H1 (cell line): ENCODE measurements at regions not wholly inside any gene's neighbourhood (a gene's known extent, or its start where the extent isn't known, plus 50 kb on each side); places are given as distances from the start of the nearest gene placed in this dataset.

Source experiments
- CTCF ChIA-PET: fragments of 300-600 bp; sonication (Branson Sonifier 250); formaldehyde crosslinking; loops from one replicate; lab custom pipeline; 2021; ENCODE audit not compliant: partially characterized antibody; lab: Charles Lee
- POLR2A ChIA-PET: fragments of 300-600 bp; sonication (Branson Sonifier 250); formaldehyde crosslinking; loops from one replicate; lab custom pipeline; 2021; ENCODE audit warnings: inconsistent platforms; ENCODE audit not compliant: partially characterized antibody; lab: Charles Lee
- DNase-seq, 2 experiments: peaks; one replicate each; pipeline versions ENCODE4 v3.0.0 to v3.0.0-alpha.2; 2010 to 2022; ENCODE audit warnings: low spot score in 2 of 2, low read depth in 1 of 2, mixed read lengths in 1 of 2
- FAIRE-seq: peaks from 2 replicates; lab custom pipeline; 2011; peaks lifted over from hg19 to GRCh38; lab: Jason Lieb, UNC
- H2AFZ ChIP-seq: 2 replicates; pipeline ENCODE4 v1.8.1; 2012; ENCODE audit warnings: low read length, inconsistent platforms
- H2AK5ac ChIP-seq: 2 replicates; pipeline ENCODE4 v1.6.1; 2013; ENCODE audit warnings: low read depth, low read length
- H2BK120ac ChIP-seq: replicated peaks from 2 replicates; pipeline ENCODE3; 2013; ENCODE audit warnings: low read depth, low read length, inconsistent platforms
- H2BK12ac ChIP-seq: 2 replicates; pipeline ENCODE4 v1.6.1; 2013; ENCODE audit warnings: low read depth, low read length
- H2BK15ac ChIP-seq: 2 replicates; pipeline ENCODE4 v1.6.1; 2013; ENCODE audit warnings: low read length
- H2BK20ac ChIP-seq: 2 replicates; pipeline ENCODE4 v1.6.1; 2013; ENCODE audit warnings: low read length
- H2BK5ac ChIP-seq: 2 replicates; pipeline ENCODE4 v1.6.1; 2013; ENCODE audit warnings: low read depth, low read length
- H3K14ac ChIP-seq: 2 replicates; pipeline ENCODE4 v1.6.1; 2013; ENCODE audit warnings: inconsistent platforms; ENCODE audit not compliant: insufficient read length
- H3K18ac ChIP-seq: 2 replicates; pipeline ENCODE4 v1.6.1; 2013; ENCODE audit warnings: low read length; ENCODE audit errors: extremely low read depth
- H3K23ac ChIP-seq: 2 replicates; pipeline ENCODE4 v1.6.1; 2013; ENCODE audit warnings: inconsistent platforms; ENCODE audit not compliant: insufficient read length
- H3K23me2 ChIP-seq: 2 replicates; pipeline ENCODE4 v1.6.1; 2013; ENCODE audit warnings: low read depth, low read length
- H3K27ac ChIP-seq: 2 replicates; pipeline ENCODE4 v1.6.1; 2011; ENCODE audit warnings: low read depth, low read length, inconsistent platforms
- H3K27me3 ChIP-seq, 4 experiments: replicated peaks in 1 of 4; 1 replicate in 1 of 4; 2 replicates in 3 of 4; pipeline versions ENCODE4 v1.6.1 to v1.8.1; 2011 to 2013; ENCODE audit warnings: low read length in 3 of 4, mild to moderate bottlenecking in 3 of 4, inconsistent platforms in 2 of 4, mixed read lengths in 2 of 4, moderate library complexity in 1 of 4; ENCODE audit not compliant: control insufficient read depth in 3 of 4, insufficient read depth in 3 of 4; ENCODE audit errors: extremely low read depth in 1 of 4
- H3K36me3 ChIP-seq, 4 experiments: 2 replicates each; pipeline versions ENCODE4 v1.6.1 to v1.8.1; 2011 to 2013; ENCODE audit warnings: mild to moderate bottlenecking in 4 of 4, low read length in 3 of 4, moderate library complexity in 2 of 4, control low read depth in 1 of 4, inconsistent platforms in 1 of 4; ENCODE audit not compliant: insufficient read depth in 4 of 4, control insufficient read depth in 2 of 4
- H3K4ac ChIP-seq: replicated peaks from 2 replicates; pipeline ENCODE3; 2013; ENCODE audit warnings: low read length, low read depth, mixed read lengths, inconsistent platforms; ENCODE audit not compliant: insufficient read length
- H3K4me1 ChIP-seq, 4 experiments: replicated peaks in 1 of 4; 1 replicate in 1 of 4; 2 replicates in 3 of 4; pipeline versions ENCODE4 v1.6.1 to v1.8.1; 2011 to 2013; ENCODE audit warnings: low read length in 3 of 4, inconsistent platforms in 2 of 4, mixed read lengths in 1 of 4; ENCODE audit not compliant: insufficient read depth in 4 of 4, control insufficient read depth in 3 of 4
- H3K4me2 ChIP-seq, 2 experiments: 2 replicates each; pipeline versions ENCODE4 v1.6.1 to v1.8.1; 2011 to 2013; ENCODE audit warnings: low read depth in 2 of 2, low read length in 2 of 2, control low read depth in 1 of 2, inconsistent platforms in 1 of 2, mild to moderate bottlenecking in 1 of 2; ENCODE audit not compliant: insufficient read depth in 1 of 2
- H3K4me3 ChIP-seq, 4 experiments: fragments of 200-600, 300-600 bp in 1 of 4; sonication (generic), shearing (Covaris generic), sonication (Bioruptor Twin) in 1 of 4; 2 replicates each; pipeline versions ENCODE4 v1.5.1 to v1.8.1; 2011 to 2016; ENCODE audit warnings: low read length in 4 of 4, low read depth in 3 of 4, control low read depth in 2 of 4, inconsistent platforms in 2 of 4, mild to moderate bottlenecking in 2 of 4, mixed read lengths in 1 of 4, moderate library complexity in 1 of 4; ENCODE audit not compliant: insufficient read depth in 2 of 4; ENCODE audit errors: extremely low read depth in 1 of 4
- H3K56ac ChIP-seq: replicated peaks from 2 replicates; pipeline ENCODE3; 2013; ENCODE audit warnings: low read depth, mild to moderate bottlenecking, mixed read lengths, low read length, inconsistent platforms; ENCODE audit not compliant: insufficient read length
- H3K79me1 ChIP-seq: 2 replicates; pipeline ENCODE4 v1.6.1; 2013; ENCODE audit warnings: low read depth, low read length, control low read depth
- H3K79me2 ChIP-seq, 2 experiments: 2 replicates each; pipeline versions ENCODE4 v1.6.1 to v1.8.1; 2012 to 2013; ENCODE audit warnings: low read length in 2 of 2, mild to moderate bottlenecking in 2 of 2, inconsistent platforms in 1 of 2; ENCODE audit not compliant: insufficient read depth in 2 of 2, control insufficient read depth in 1 of 2
- H3K9ac ChIP-seq, 4 experiments: replicated peaks in 1 of 4; 1 replicate in 1 of 4; 2 replicates in 3 of 4; pipeline versions ENCODE4 v1.6.1 to v1.8.1; 2011 to 2013; ENCODE audit warnings: low read depth in 3 of 4, low read length in 3 of 4, control low read depth in 2 of 4, mild to moderate bottlenecking in 2 of 4, moderate library complexity in 2 of 4, inconsistent platforms in 1 of 4; ENCODE audit errors: extremely low read depth in 1 of 4
- H3K9me3 ChIP-seq, 2 experiments: 2 replicates each; pipeline versions ENCODE4 v1.6.1 to v1.8.1; 2012 to 2013; ENCODE audit warnings: mild to moderate bottlenecking in 2 of 2, moderate library complexity in 2 of 2, control low read depth in 1 of 2, inconsistent platforms in 1 of 2, low read depth in 1 of 2, low read length in 1 of 2, mixed read lengths in 1 of 2; ENCODE audit not compliant: insufficient read depth in 2 of 2
- H4K20me1 ChIP-seq, 2 experiments: replicated peaks in 1 of 2; 2 replicates each; pipeline versions ENCODE3 to v1.8.1; 2011 to 2013; ENCODE audit warnings: inconsistent platforms in 2 of 2, low read length in 2 of 2, mild to moderate bottlenecking in 1 of 2; ENCODE audit not compliant: insufficient read depth in 2 of 2, control insufficient read depth in 1 of 2
- H4K5ac ChIP-seq: 2 replicates; pipeline ENCODE4 v1.6.1; 2013; ENCODE audit warnings: low read length, low read depth, mixed read lengths, inconsistent platforms; ENCODE audit not compliant: insufficient read length
- H4K8ac ChIP-seq: 2 replicates; pipeline ENCODE4 v1.8.0; 2013; ENCODE audit warnings: mild to moderate bottlenecking, moderate library complexity, low read length, inconsistent platforms; ENCODE audit not compliant: insufficient read depth; ENCODE audit errors: extremely low read depth
- H4K91ac ChIP-seq: replicated peaks from 2 replicates; pipeline ENCODE3; 2013; ENCODE audit warnings: low read length, mixed read lengths, inconsistent platforms; ENCODE audit not compliant: insufficient read length
- ASH2L ChIP-seq: fragments of 200-600, 300-600 bp; sonication (generic); IDR thresholded peaks from one replicate; pipeline ENCODE4 v1.7.1; 2017; ENCODE audit warnings: low read length
- CBX5 ChIP-seq: fragments of 300-800, 300-1000 bp; sonication (generic); IDR thresholded peaks from 2 replicates; pipeline ENCODE4 v1.7.1; 2016; ENCODE audit warnings: antibody characterized with exemption, low read length, low read depth
- CEBPB ChIP-seq: IDR thresholded peaks from 2 replicates; pipeline ENCODE4 v1.6.1; 2012; ENCODE audit warnings: low read depth, low read length
- CHD2 ChIP-seq: IDR thresholded peaks from 2 replicates; pipeline ENCODE4 v1.6.1; 2012; ENCODE audit warnings: low read length, improper control_type of control experiment
- EP300 ChIP-seq, 2 experiments: IDR thresholded peaks; 1 replicate in 1 of 2; 2 replicates in 1 of 2; pipeline ENCODE4 v1.6.1; 2011 to 2012; ENCODE audit warnings: low read depth in 2 of 2, low read length in 2 of 2, mild to moderate bottlenecking in 2 of 2, borderline replicate concordance in 1 of 2, inconsistent platforms in 1 of 2, moderate library complexity in 1 of 2
- NANOG ChIP-seq: IDR thresholded peaks from 2 replicates; pipeline ENCODE4 v1.6.1; 2011; ENCODE audit warnings: low read length, low read depth, mild to moderate bottlenecking, inconsistent platforms; ENCODE audit not compliant: insufficient read depth, poor library complexity, severe bottlenecking
- POLR2A ChIP-seq, 2 experiments: IDR thresholded peaks; 1 replicate in 1 of 2; 2 replicates in 1 of 2; pipeline ENCODE4 v1.6.1; 2011; ENCODE audit warnings: low read depth in 2 of 2, low read length in 2 of 2, mild to moderate bottlenecking in 2 of 2; ENCODE audit errors: control extremely low read depth in 1 of 2
- RNF2 ChIP-seq: fragments of 200-900, 300-1000 bp; sonication (generic); IDR thresholded peaks from 2 replicates; pipeline ENCODE4 v1.7.1; 2016; ENCODE audit warnings: borderline replicate concordance, low read depth, mild to moderate bottlenecking, antibody characterized with exemption, low read length; ENCODE audit not compliant: poor library complexity, severe bottlenecking; ENCODE audit errors: missing control alignments
- SIX5 ChIP-seq: IDR thresholded peaks from 2 replicates; pipeline ENCODE4 v1.6.1; 2011; ENCODE audit warnings: mild to moderate bottlenecking, low read depth, low read length
- ZNF274 ChIP-seq: IDR thresholded peaks from 2 replicates; pipeline ENCODE4 v1.7.0; 2012; ENCODE audit warnings: low read length, borderline replicate concordance; ENCODE audit errors: extremely low read depth
- WGBS, 2 experiments: shearing (Covaris generic) in 1 of 2; methylation state at CpG; one replicate each; pipeline versions ENCODE4 v1.1.6 to v1.1.7; 2013 to 2015; ENCODE audit warnings: low lambda C conversion rate in 2 of 2, mixed read lengths in 2 of 2, inconsistent platforms in 1 of 2, low coverage in 1 of 2, missing lambda C conversion rate in 1 of 2; ENCODE audit not compliant: insufficient replicate concordance in 2 of 2, insufficient coverage in 1 of 2, insufficient read length in 1 of 2; ENCODE audit errors: extremely low coverage in 1 of 2, missing lambda C conversion rate in 1 of 2; 5-methylcytosine and 5-hydroxymethylcytosine counted together

DNA sequence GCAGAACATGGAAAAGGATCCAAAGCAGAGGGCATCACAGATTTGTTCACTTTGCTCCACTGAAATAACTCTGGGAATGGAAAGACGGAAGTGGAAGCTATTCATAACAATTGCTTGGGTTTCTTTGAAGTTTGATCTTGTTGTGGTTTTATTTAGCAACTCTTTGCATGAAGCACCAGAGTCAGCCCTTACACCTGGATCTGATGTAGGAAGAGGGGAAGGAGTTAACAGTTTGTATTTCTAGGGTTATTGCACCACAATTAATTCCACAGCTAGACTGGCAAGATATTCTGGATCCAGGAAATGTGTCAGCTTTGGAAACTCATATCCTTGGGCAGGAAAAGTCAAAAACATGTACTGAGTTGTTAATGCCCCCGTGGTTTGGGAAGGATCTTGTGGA is 1143.4 kb downstream of the CNTNAP5 start:
- DNase-seq (no peak), FAIRE-seq (no peak)
- H2BK5ac ChIP-seq = no peak overlapping the region
- peak overlapping the region; percentile 93; the same call in 1 of the 2 replicates for H2AFZ ChIP-seq
- no peaks in the 10 kb centered on the region for H3K36me3 ChIP-seq
- CTCF ChIA-PET = no interaction called here
- H3K79me2 ChIP-seq = no peaks in the 10 kb centered on the region
- H3K4ac ChIP-seq = no peak overlapping the region
- H3K27me3 ChIP-seq = no peaks in the 10 kb centered on the region
- no peak overlapping the region for H4K8ac ChIP-seq
- H4K5ac ChIP-seq = no peak overlapping the region
- H3K4me2 ChIP-seq = no peak overlapping the region
- no peak overlapping the region for H4K91ac ChIP-seq
- no peak overlapping the region for H3K14ac ChIP-seq
- WGBS, 2 experiments = 64% methylated on average over 2 of the region's 2 CpGs; no CpG with 5 or more reads in 1 of the 2 experiments
- H3K23me2 ChIP-seq = no peaks in the 10 kb centered on the region
- no peak overlapping the region for H3K27ac ChIP-seq
- no peak overlapping the region for H3K23ac ChIP-seq
- POLR2A ChIA-PET = no interaction called here
- peak overlapping the region in 1 of 4 experiments; percentile 40; a peak in 1 of 7 replicates for H3K9ac ChIP-seq
- H2AK5ac ChIP-seq = no peak overlapping the region
- H3K56ac ChIP-seq = no peak overlapping the region
- no peak overlapping the region for H2BK120ac ChIP-seq
- H3K9me3 ChIP-seq = no peaks in the 10 kb centered on the region
- H3K18ac ChIP-seq = no peak overlapping the region
- no peaks in the 10 kb centered on the region for H4K20me1 ChIP-seq
- no peak overlapping the region for H2BK15ac ChIP-seq
- no peak overlapping the region for H2BK12ac ChIP-seq
- H2BK20ac ChIP-seq = no peak overlapping the region
- H3K4me3 ChIP-seq = no peak overlapping the region
- no peaks in the 10 kb centered on the region for H3K79me1 ChIP-seq
- 0 out of 7 replicates have a peak, but pooled peaks cover 0 to 2% (median 0%) of the 10 kb centered on the region in 4 experiments for H3K4me1 ChIP-seq
- TF ChIP-seq POLR2A (IDR thresholded peaks at IDR 0.05; ENCODE audit: control extremely low read depth in 1 of 2, low read depth in 2 of 2, low read length in 2 of 2) (no peak), ZNF274 (no peak), CHD2 (no peak), NANOG (no peak), CBX5 (no peak), ASH2L (no peak), SIX5 (no peak), RNF2 (no peak), CEBPB (no peak), EP300 (IDR thresholded peaks at IDR 0.05; ENCODE audit: borderline replicate concordance in 1 of 2, low read depth in 2 of 2, low read length in 2 of 2) (no peak)
